T-helper 9 cell (primary cell): ENCODE measurements at regions not wholly inside any gene's neighbourhood (a gene's known extent, or its start where the extent isn't known, plus 50 kb on each side); places are given as distances from the start of the nearest gene placed in this dataset.
A peak's percentile ranks its signal among the peaks of the same experiment; 100 is the strongest.

Experiments
- DNase-seq: peaks from one replicate; pipeline ENCODE4 v3.0.0-alpha.2; 2020

GRCh38 chr9:91025856-91026255, 224.2 kb downstream of the SYK start:
- no peak for DNase-seq

GRCh38 chr9:91026266-91026665, 224.6 kb downstream of the SYK start:
- DNase-seq: no peak

GRCh38 chr9:91027005-91027404, 225.4 kb downstream of the SYK start:
- DNase-seq: no peak

- DNase-seq: no peak
Observed at GRCh38 chr9:91028166-91028827, 226.7 kb downstream of the SYK start.

GRCh38 chr9:91029650-91030361, 228.2 kb downstream of the SYK start:
- no peak for DNase-seq

- DNase-seq: no peak
Observed at GRCh38 chr9:91032121-91032531, 230.5 kb downstream of the SYK start.

- no peak for DNase-seq
Observed at GRCh38 chr9:91033270-91033669, 231.7 kb downstream of the SYK start.

- DNase-seq: peak; percentile 68
Observed at GRCh38 chr9:91033797-91034196, 232.2 kb downstream of the SYK start.

GRCh38 chr9:91034521-91034920, 232.9 kb downstream of the SYK start:
- DNase-seq: no peak

GRCh38 chr9:91034976-91035824, 233.6 kb downstream of the SYK start:
- DNase-seq: no peak

GRCh38 chr9:91035825-91036208, 234.2 kb downstream of the SYK start:
- no peak for DNase-seq

GRCh38 chr9:91036356-91036755, 234.7 kb downstream of the SYK start:
- DNase-seq: no peak

GRCh38 chr9:91036826-91037510, 235.3 kb downstream of the SYK start:
- peak; percentile 21 for DNase-seq

- DNase-seq: no peak
Observed at GRCh38 chr9:91037511-91038482, 236.2 kb downstream of the SYK start.

GRCh38 chr9:91038483-91039124, 237.0 kb downstream of the SYK start:
- DNase-seq: no peak

GRCh38 chr9:91039125-91039834, 237.7 kb downstream of the SYK start:
- no peak for DNase-seq

- no peak for DNase-seq
Observed at GRCh38 chr9:91039835-91040140, 238.2 kb downstream of the SYK start.

GRCh38 chr9:91040371-91041215, 239.0 kb downstream of the SYK start:
- DNase-seq: no peak

GRCh38 chr9:91042024-91042423, 240.4 kb downstream of the SYK start:
- no peak for DNase-seq

GRCh38 chr9:91042541-91042940, 240.9 kb downstream of the SYK start:
- DNase-seq: no peak
